RWPE1 (cell line): ENCODE measurements at regions not wholly inside any gene's neighbourhood (a gene's known extent, or its start where the extent isn't known, plus 50 kb on each side); places are given as distances from the start of the nearest gene placed in this dataset.

Experiments
- CTCF ChIA-PET: fragments of 350-600 bp; sonication (Branson Sonifier 250); formaldehyde crosslinking; extraction: SDS; loops from one replicate; lab custom pipeline; 2021; lab: Yijun Ruan, JAX
- POLR2A ChIA-PET: fragments of 400-600 bp; formaldehyde crosslinking; extraction: SDS; loops from one replicate; lab custom pipeline; 2020; ENCODE audit warnings: antibody characterized with exemption; ENCODE audit not compliant: low non-redundant PET; lab: Yijun Ruan, JAX
- DNase-seq: peaks from one replicate; pipeline ENCODE4 v3.0.0; 2012; ENCODE audit warnings: low spot score
- H3K27ac ChIP-seq: fragments of 450-650 bp; 2 replicates; pipeline ENCODE4 v1.5.1; 2017
- TF ChIP-seq, protein P1 (sequence below): fragments of 450-650 bp; conservative IDR thresholded peaks from 2 replicates; pipeline ENCODE4 v1.5.1; 2017; ENCODE audit warnings: low read depth, mild to moderate bottlenecking

DNA sequence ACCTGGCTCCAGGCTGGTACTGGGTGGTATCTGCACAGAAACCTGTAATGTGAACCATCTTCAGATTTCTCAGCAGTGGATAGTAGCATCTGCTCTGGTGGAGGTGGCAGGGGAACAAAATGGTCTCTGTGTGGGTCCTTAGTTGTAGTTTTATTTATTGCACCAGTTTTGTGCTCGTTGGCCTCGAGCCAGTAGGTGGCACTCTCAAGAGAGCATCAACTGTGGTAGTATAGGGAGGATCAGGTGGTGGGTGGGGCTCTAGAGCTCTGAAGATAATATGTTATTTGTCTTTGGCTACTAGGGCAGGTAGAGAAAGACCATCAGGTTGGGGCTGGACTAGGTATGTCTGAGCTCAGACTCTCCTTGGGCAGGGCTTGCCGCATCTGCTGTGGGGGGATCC, 254.0 kb upstream of the GPR149 start:
- TF ChIP-seq, protein P1, sequence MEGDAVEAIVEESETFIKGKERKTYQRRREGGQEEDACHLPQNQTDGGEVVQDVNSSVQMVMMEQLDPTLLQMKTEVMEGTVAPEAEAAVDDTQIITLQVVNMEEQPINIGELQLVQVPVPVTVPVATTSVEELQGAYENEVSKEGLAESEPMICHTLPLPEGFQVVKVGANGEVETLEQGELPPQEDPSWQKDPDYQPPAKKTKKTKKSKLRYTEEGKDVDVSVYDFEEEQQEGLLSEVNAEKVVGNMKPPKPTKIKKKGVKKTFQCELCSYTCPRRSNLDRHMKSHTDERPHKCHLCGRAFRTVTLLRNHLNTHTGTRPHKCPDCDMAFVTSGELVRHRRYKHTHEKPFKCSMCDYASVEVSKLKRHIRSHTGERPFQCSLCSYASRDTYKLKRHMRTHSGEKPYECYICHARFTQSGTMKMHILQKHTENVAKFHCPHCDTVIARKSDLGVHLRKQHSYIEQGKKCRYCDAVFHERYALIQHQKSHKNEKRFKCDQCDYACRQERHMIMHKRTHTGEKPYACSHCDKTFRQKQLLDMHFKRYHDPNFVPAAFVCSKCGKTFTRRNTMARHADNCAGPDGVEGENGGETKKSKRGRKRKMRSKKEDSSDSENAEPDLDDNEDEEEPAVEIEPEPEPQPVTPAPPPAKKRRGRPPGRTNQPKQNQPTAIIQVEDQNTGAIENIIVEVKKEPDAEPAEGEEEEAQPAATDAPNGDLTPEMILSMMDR = no peak
- CTCF ChIA-PET = interaction anchor here (0.6 kb wide), 1 partner anchor 17 kb away, joined by 5 read pairs; no protein-coding TSS in a partner anchor
- POLR2A ChIA-PET = no interaction called here
- no peak for DNase-seq
- no peak overlapping the region for H3K27ac ChIP-seq

DNA sequence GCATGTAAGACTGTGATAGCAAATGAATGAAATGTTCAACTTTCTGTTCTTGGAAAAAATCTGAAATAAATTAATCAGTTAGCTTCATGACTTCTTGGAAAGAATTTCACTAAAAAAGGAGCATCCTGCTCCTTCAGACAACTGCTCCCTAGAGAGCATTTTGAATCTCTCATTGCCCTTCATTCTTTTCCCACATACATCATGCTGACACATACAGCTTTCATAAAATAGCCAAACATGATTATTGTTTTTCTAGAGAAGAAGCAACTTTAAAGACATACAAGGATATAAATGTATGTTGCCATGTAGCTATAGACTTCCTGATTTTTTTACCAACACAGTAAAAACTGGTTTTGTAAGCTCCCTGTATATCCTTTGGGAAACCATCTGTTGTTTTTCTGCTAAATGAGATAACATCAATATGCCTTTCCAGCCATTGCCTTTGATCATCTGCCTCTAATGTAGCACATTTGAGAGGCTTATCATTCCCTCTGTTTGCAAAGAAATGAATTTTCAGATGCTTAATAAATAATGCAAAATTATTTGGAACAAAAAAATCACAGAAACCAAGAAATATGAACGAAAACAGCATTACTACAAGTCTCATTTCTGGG, 248.2 kb upstream of the GPR149 start:
- ChIA-PET POLR2A (no interaction called here), CTCF (no interaction called here)
- TF ChIP-seq, protein P1 = no peak
- H3K27ac ChIP-seq = no peak overlapping the region
- DNase-seq = no peak

DNA sequence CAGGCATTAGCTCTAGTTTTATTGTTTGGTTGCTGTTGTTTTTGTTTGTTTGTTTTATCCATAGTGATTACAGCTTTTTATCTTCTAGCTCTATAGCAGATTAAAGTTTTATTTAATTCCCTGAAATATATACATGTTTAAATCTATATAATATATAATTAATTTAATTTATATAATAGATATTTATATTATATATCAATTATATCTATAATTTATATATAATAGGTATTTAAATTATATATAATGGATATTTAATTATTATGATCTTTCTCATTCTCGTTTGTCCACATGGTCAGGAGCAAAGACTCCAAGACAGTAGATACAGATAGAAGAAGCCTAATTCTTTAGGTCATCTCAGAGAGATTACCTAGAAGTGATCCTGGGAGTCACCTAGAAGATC, 238.8 kb upstream of the GPR149 start:
- TF ChIP-seq, protein P1 = no peak
- no peak overlapping the region for H3K27ac ChIP-seq
- ChIA-PET CTCF (no interaction called here), POLR2A (no interaction called here)
- no peak for DNase-seq

DNA sequence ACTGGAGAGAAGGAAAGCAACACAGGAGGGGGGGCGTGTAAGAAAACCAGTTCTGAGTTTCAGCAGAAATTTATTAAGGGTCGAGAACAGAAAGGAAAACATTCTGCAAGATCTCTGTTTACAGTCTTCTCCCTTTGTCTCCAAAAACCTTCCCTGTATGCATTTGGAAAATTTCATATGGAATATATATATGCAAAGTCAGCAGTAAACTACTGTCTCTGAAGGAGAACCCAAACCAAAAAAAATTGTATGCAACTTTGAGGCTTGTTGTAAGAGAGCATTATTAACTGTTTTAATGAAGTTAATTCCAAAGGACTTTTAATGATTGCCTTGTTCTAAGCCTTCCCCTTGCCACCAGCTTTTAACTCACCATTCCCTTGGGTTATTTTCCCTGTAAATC, 238.2 kb upstream of the GPR149 start:
- ChIA-PET POLR2A (no interaction called here), CTCF (no interaction called here)
- no peak for DNase-seq
- TF ChIP-seq, protein P1 = no peak
- no peak overlapping the region for H3K27ac ChIP-seq

DNA sequence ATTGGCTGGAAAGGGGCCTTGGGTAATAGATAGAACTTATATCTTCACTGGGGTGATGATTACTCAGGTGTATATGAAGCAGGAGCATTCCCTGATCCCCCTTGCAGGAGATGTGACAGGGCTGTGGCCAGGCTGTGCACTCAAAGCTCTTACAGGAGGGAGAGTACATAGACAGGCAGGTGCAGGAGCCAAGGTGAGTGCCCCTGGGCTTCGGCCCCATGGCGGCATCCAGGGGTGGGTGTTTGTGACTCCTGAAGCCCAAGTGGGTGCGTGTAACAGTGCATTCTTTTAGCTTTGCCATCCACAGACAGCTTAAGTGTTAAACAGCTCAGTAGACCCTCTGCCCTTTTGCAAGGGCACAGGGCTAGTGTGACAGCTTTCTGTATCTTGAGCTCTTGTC, 236.6 kb upstream of the GPR149 start:
- TF ChIP-seq, protein P1 = no peak
- POLR2A ChIA-PET = no interaction called here
- H3K27ac ChIP-seq = no peak overlapping the region
- no peak for DNase-seq
- CTCF ChIA-PET = no interaction called here

DNA sequence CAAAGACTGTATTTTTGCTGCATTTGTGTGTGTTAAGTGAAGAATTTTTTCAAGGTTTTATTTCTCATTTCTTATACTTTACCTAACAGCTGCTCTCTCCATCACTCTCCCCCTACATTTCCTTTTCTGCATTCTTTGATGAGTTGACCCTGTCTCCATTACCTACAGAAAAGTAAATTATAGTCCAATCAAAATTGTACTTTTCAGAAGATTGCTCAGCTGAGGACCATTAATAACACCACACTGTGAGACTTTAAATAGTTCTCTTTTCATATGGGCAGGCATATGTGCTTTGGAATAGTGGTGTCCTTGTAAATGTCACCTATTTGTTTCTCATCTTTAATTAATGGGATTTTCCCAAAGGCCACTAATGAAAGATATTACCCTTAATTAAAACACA, 234.7 kb upstream of the GPR149 start:
- POLR2A ChIA-PET = no interaction called here
- no peak for DNase-seq
- CTCF ChIA-PET = no interaction called here
- TF ChIP-seq, protein P1 = no peak
- H3K27ac ChIP-seq = no peak overlapping the region

DNA sequence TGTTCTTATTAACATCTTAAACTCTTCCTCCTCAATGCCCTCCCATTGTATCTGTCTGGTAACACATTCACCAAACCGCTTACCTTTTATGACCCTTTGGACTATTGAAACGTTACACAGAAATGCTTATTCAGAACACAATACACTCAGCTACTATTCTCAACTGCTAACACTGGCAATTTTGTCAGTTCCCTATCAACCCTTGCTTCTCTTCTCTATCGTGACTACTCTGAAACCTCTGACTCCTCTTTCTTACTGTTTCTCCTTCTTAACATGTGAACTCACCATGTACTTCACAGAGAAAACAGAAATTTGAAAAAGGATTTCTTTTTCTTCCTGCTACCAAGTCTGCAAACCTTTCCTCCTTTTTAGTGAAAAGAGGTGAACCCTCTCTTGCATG, 232.9 kb upstream of the GPR149 start:
- DNase-seq = no peak
- ChIA-PET CTCF (no interaction called here), POLR2A (no interaction called here)
- no peak overlapping the region for H3K27ac ChIP-seq
- TF ChIP-seq, protein P1 = no peak
